ENCODE measurements at regions not wholly inside any gene's neighbourhood (a gene's known extent, or its start where the extent isn't known, plus 50 kb on each side); places are given as distances from the start of the nearest gene placed in this dataset.

GRCh38 chr17:33545124-33545523 is 252.0 kb upstream of the ASIC2 start:
- no peak overlapping the region for H2AFZ ChIP-seq (replicated peaks; ENCODE audit: low read length, poor library complexity)
- H3K4me3 ChIP-seq (ENCODE audit: insufficient read depth, low read depth, low read length), result no peak overlapping the region
- H2BK20ac ChIP-seq (ENCODE audit: low read depth, low read length), result no peak overlapping the region
- H2BK5ac ChIP-seq (ENCODE audit: low read depth, low read length, poor library complexity, severe bottlenecking), result no peak overlapping the region
- dilution Hi-C loops (cut with HindIII; ENCODE audit: low sequenced_read_pairs, unreplicated experiment) (no loop called here), intact Hi-C loops (cut with micrococcal nuclease) (no loop called here), in situ Hi-C loops (cut with MboI; ENCODE audit: low sequenced_read_pairs) (no loop called here)
- TF ChIP-seq FOS (IDR thresholded peaks at IDR 0.05; ENCODE audit: low read depth, low read length), result no peak
- no peak for TF ChIP-seq MAFK (IDR thresholded peaks at IDR 0.05; ENCODE audit: low read depth, low read length)
- no peak for TF ChIP-seq USF2 (IDR thresholded peaks at IDR 0.05; ENCODE audit: low read depth, low read length)
- no peak for TF ChIP-seq RFX5 (IDR thresholded peaks at IDR 0.05; ENCODE audit: low read depth, low read length)
- TF ChIP-seq MAZ (IDR thresholded peaks at IDR 0.05; ENCODE audit: borderline replicate concordance, low read depth, low read length), result no peak
- no peaks in the 10 kb centered on the region for H3K4me1 ChIP-seq (ENCODE audit: control insufficient read depth, insufficient read depth, low read length)
- H3K4ac ChIP-seq (ENCODE audit: low read depth, low read length), result no peak overlapping the region
- H3K27me3 ChIP-seq (ENCODE audit: control insufficient read depth, insufficient read depth, low read length), result no peaks in the 10 kb centered on the region
- no peak overlapping the region for H3K9ac ChIP-seq (ENCODE audit: low read depth, low read length)
- H4K20me1 ChIP-seq (ENCODE audit: insufficient read depth, low read length), result no peaks in the 10 kb centered on the region
- H3K9me3 ChIP-seq (ENCODE audit: control insufficient read depth, insufficient read depth, low read length), result peaks cover 7% of the 10 kb centered on the region
- H4K5ac ChIP-seq (ENCODE audit: low read depth, low read length), result no peak overlapping the region
- no peak overlapping the region for H3K23ac ChIP-seq (ENCODE audit: low read depth, low read length)
- WGBS, 2 experiments (ENCODE audit: extremely low coverage in 2 of 2, insufficient read length in 1 of 2), result 100% methylated on average over 2 of the region's 4 CpGs; no CpG with 5 or more reads in 1 of the 2 experiments
- H3K79me1 ChIP-seq (ENCODE audit: low read depth in 1 of 2, low read length in 2 of 2), result no peaks in the 10 kb centered on the region
- no peak overlapping the region for H4K8ac ChIP-seq (ENCODE audit: low read depth in 2 of 2, low read length in 2 of 2)
- POLR2A ChIA-PET (ENCODE audit: unreplicated experiment), result no interaction called here
- CTCF ChIA-PET, result no interaction called here
- H2AK5ac ChIP-seq (ENCODE audit: low read depth, low read length), result no peak overlapping the region
- no peak overlapping the region for H4K91ac ChIP-seq (ENCODE audit: insufficient read depth, low read depth, low read length)
- H3K4me2 ChIP-seq (ENCODE audit: low read depth, low read length), result no peak overlapping the region
- H3K9me1 ChIP-seq (ENCODE audit: insufficient read depth, low read length), result no peaks in the 10 kb centered on the region
- H2AK9ac ChIP-seq (replicated peaks; ENCODE audit: low read depth, low read length, poor library complexity), result no peak overlapping the region
- H3K18ac ChIP-seq (ENCODE audit: low read depth, low read length), result no peak overlapping the region
- H3K27ac ChIP-seq (ENCODE audit: insufficient read depth, low read length), result no peak overlapping the region
- ATAC-seq (ENCODE audit: low read depth), result no peak
- no peak overlapping the region for H2BK120ac ChIP-seq (ENCODE audit: low read depth, low read length)
- BruUV-seq (replicated peaks), result no TSS peak
- H2BK15ac ChIP-seq (ENCODE audit: low read depth, low read length), result no peak overlapping the region
- no peaks in the 10 kb centered on the region for H3K36me3 ChIP-seq (ENCODE audit: control insufficient read depth, insufficient read depth, low read length)
- no peak overlapping the region for H3K14ac ChIP-seq (replicated peaks; ENCODE audit: low read depth, low read length)
- no peak for DNase-seq
- no peak overlapping the region for H3K56ac ChIP-seq (ENCODE audit: extremely low read depth, insufficient read depth, low read length)

All from IMR-90 (cell line).